SKM-1 treated with dmso at 0.1 percent for 144 hours (cell line): ENCODE measurements at regions not wholly inside any gene's neighbourhood (a gene's known extent, or its start where the extent isn't known, plus 50 kb on each side); places are given as distances from the start of the nearest gene placed in this dataset.

Experiments
- DNase-seq: peaks from one replicate; lab custom pipeline; 2025; ENCODE audit not compliant: unreplicated experiment; lab: John Stamatoyannopoulos, UW

DNA sequence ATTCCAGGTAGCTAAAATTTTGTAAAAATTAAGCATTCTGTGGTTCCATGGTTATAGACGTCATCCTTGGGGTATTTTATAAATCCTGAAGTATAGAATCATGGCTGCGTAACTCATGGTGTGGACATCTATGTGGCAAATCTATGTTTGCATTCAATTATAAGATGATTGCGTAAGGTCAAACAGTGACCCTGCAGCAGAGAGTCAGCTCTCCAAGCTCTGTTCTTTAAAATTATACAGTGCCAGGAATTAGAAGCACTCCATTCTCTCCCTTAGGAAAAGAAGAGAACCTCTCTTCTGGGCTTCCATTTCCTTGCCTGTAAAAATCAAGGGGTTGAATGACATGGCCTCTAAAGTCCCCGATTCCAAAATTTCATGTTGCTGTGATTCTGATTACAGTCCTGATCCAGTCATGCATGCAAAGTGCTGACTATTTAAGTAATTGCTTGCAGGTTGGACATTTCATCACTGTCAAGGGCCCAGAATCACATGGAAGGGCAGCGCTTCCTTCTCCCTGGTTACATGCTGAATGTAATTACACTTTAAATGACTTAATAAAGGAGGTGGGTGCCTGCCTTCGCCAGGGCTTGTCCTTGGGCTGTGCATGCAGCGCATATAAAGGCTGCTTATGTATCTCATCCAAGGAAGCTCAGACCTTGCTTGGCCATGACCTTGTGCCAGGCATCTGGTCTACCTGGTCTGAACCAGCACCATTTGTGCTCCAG, 550.7 kb downstream of the TYW1 start:
- no peak for DNase-seq

DNA sequence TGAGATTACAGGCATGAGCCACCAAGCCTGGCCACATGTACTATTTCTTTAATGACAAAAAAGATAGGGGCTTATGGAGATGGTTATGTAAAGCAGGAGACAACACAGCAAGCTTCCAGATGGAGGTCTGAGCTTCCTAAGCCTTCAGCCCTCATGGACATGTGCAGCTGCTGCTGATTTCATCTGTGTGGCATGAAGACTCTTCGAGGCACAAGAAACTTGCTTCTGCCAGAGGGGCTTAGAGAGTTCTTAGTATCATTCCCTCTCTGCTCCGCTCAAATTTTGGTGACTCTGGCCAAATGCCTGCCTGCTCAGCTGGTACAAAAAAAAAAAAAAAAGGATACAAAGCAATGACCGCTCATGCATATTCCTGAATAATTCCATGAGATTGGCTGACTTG, 552.5 kb downstream of the TYW1 start:
- no peak for DNase-seq

DNA sequence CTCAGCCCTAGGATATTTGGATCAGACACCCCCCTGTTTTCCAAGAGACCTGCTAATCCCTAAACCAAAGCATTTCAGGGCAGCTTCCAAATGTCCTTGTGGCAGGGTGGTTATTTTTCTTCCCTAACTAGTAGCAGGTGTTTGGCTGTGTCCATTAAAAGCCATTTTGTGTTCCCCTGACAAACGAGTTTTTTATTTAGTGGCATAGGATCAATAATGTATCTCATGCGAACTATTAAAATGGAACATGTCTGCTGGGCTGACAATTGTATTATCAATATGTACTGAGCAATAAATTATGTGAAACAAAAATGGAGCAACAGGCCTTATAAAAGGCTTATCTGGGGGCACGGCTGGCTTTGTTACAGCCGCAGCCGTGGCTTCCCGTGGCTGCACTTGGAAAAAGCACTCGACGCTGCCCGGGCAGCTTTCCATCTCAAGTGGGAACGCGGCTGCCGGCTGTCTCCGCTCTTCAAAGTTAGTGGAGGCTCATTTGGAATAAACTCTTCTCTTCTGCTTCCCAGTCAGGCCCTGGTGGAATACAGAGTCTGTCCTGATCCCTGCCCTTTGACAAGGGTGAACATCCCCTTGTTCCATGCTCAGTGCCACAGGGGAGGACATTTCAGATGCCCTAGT, 554.3 kb downstream of the TYW1 start:
- no peak for DNase-seq

DNA sequence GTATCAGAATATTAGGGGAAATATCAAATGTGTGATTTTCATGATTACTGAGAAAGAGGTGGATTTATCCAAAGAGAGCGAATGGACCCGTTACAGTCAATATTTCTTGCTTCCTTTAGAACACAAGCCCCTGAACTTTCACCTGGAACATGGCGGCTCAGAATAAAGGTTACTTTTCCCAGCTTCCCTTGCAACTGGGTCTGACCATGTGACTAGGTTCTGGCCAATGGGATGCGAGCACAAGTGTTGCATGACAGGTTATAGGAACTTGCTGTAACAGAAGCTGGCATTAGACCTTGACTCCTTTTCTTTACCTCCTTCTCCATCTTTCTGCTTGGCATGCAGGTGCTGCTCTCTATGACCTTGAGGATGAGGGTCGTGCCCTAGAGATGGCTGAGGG, 556.1 kb downstream of the TYW1 start:
- DNase-seq: no peak

DNA sequence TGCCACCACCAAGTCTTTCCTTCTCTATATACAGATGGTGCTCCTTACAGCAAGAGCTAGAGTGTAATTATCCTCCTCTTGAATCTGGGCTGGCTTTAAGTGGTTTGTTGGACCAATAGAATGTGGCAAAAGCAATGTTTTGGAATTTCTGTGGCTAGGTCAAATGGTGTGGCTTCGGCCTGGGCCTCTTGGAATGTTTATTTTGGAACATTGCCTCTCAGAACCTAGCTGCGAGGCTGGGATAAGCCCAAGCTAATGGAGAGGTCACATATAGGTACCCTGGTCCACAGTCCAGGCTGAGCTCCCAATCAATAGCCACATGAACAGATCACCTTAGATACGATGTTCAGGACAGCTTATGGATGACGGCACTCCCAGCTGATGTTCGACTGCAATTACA, 556.7 kb downstream of the TYW1 start:
- DNase-seq: no peak

DNA sequence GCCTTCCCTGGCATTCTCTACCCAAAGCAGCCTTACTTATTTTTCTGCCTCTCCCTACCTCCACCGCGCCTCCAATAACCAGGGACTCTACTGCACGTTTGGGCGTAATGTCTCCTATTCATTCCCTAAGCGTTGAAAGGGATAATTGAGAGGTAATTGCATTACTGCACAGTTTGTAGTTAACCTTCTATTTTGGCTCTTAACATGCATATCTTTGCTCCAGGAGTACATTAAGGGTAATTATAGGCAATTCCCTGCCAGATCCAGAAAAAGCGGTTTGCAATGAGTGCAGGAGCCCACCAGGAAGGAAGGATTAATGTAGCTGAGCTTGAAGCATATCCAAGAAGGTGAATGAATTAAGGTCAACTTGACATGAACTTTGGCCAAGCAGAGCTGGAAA, 558.4 kb downstream of the TYW1 start:
- DNase-seq: no peak

DNA sequence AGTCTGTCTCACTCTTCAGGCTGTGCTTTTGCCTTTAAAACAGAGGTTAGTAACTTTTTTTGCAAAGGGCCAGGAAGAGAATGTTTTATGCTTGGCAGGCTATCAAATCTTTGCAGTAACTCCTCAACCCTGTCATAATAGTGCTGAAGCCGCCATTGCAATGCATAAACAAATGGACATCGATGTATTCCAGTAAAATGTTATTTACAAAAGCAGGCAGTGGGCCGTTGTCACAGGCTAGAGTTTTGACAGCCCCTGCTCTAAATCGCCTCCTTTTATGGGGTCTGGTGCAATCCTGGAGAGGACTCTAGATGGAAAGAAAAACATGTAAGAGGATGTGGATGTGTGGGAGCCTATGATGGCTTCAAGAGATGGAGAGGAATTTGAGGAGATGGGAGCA, 568.3 kb downstream of the TYW1 start:
- DNase-seq: no peak

DNA sequence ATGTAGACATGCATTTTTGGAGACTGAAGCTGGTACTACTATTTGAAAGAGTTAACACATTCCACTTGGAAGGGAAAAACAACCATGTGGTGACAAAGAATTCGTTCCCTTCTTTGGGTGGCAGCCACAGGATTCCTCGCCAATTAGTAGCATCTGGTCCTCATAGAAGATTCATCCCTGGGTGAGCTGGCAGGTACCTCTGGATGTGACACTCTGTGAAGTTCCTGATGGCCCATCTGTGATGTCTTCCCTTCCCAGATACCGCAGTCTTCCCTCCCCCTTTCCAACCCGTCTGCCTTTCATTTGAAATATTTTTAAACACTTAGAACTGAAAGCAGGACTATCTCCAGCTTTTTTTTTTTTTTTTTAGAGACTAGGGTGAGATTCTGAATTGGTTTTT, 569.5 kb downstream of the TYW1 start:
- DNase-seq: no peak

DNA sequence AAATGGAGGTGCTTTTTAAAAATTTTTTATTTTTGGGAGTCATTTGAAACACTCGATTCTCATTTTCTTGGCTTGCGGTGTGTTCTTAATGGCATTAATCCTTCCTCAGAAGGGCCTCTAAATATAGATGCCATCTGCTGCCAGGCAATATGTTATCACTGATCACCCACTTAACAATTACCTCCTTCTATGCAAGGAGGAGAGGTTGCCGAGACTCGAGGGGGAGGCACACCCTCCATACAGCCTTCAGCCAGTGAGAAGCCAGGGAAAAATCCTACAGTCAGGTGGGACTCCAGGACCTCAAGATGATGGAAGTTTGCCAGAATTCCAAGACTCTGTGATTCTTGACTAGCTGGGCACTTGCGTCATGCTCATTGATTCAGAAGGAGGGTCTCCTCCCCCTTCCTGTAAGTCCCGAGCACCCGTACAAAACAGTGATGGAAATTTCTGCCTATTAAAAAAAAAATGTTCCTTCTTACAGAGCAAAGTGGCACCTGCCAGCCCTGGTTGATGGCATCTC, 574.5 kb downstream of the TYW1 start:
- DNase-seq: no peak

DNA sequence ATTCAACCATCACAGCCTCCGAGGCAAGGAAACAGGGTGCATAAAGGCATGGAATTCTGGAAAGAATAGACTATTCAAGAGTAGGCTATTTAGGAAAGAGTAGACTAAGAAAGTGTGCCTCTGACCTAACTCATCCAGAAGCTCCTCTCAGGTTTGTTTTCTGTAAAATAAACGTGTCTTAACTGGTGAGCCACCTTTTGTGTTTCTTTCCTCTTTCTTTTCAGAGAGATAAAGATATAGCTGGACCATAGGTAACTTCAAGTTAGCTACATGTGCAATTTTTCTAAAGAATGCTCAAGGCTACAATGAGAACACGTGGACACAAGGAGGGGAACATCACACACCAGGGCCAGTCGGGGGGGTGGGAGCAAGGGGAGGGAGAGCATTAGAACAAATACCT, 577.0 kb downstream of the TYW1 start:
- no peak for DNase-seq

DNA sequence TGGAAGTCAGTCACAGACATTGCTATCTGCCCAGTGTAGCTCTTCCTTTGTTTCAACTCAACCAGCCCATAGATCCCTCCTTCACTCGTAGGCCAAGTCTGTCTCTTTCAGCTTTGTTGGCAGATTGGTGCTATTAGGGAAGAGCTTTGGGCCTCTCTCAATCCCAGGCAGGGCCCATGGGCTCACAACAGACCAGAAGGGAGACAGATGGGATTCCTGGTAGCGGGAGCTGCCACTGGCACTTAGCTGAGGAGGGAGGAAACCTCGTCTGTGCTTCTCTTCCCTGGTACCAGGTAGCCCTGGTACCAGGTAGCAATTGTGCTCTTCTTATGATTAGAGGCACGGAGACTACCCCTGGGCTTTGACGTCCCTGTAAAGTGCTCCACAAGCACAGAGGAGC, 592.0 kb downstream of the TYW1 start:
- no peak for DNase-seq

DNA sequence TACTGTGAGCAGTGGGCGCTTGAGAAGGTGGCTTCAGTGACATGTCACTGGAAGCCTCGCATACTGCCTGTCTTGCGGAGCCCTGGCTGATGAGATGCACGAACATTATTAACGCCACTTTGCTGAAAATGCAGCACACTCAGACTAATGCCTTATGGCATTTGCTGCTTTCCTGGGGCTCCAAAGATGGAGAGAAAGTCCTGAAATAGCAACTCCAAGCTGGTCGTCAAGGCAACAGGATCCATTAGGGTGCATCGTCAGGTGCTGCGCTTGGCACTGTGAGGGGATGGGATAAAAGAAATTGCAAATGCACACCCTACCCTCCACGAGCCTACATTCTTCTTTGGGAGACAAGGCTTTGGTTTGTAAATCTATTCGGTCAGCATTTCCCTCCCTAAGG, 592.5 kb downstream of the TYW1 start:
- no peak for DNase-seq

DNA sequence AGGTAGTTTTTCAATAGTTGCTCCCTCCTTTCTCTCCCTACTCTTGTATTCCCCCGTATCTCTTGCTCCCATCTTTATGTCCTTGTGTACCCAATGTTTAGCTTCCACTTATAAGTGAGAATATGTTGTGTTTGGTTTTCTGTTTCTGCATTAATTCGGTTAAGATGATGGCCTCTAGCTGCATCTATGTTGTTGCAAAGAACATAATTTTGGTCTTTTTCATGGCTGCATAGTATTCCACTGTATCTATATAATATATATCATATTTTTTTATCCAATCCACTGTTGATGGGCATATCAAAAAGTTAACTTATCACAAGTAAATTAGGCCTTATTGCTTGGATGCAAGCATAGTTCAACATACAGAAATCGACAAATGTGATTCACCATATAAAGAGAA, 594.0 kb downstream of the TYW1 start:
- no peak for DNase-seq

DNA sequence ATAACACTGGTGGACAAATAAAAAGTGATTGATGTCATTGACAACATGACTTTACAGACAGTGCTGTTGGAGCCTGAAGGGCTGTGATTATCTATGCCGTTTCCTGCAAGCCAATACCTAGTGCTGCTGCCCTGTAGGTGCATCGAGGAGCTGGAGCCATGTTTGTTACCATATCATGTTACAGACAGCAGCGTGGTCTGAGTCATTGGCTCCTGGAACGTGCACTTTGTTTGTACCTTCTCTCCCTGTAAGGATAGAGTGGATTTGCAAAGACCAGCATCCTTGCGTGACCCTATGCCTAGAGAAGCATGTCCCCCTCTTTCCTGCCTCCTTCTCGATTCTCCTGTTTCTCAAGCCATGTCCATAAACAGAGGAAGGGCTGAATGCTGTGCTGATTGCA, 597.2 kb downstream of the TYW1 start:
- no peak for DNase-seq

DNA sequence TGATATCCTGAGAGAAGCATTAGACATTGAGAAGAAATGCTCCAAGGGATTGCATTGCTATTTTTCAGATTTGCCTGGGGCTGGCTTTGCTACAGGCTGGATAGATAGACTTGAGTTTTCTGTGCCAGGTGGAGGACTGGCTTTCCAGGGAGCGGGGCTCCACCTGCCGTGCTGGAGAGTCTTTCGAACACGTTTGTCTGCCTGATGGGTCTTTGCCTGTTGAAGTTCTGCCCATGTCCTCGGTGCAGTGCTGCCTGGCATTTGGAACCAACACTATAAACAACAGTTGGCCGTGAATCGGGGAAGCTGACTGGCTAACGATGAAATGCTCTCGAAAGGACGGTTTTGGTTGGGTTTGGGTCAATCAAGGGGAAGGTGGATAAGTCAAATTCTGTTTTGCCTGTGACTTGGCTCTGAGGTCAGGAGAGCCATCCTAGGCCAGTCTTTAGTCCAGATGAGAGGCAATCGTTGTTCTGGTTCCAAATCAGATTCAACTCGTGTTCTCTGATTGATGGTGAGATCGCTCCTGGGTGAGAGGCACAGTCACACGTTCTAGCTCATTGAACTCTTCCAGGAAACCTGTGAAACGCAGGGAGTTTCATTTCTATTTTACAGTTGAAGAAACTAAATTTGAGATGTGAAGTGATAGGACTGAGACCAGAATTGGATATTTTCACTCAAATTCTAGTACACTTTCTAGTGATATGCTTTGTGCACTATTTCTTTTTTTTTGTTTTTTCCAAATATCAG, 599.0 kb downstream of the TYW1 start:
- no peak for DNase-seq

DNA sequence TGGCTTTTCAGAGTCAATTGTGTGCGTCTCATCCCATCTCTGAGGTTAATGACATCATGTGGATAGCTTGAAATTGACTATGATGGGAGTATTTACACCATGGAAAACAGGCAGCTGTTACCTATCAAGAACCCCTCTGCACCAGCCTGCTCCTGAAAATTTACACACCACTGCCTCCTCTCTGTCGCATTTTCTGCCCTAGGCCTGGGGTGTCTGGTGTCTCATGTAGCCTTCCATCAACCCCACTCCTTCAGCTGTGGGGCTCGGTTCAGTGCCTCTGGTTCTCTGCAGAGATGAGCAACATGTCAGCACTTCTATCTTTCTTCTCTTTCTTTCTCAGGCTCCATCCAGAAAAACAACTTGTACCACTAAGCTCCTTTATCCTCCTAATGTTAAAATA, 600.5 kb downstream of the TYW1 start:
- no peak for DNase-seq

DNA sequence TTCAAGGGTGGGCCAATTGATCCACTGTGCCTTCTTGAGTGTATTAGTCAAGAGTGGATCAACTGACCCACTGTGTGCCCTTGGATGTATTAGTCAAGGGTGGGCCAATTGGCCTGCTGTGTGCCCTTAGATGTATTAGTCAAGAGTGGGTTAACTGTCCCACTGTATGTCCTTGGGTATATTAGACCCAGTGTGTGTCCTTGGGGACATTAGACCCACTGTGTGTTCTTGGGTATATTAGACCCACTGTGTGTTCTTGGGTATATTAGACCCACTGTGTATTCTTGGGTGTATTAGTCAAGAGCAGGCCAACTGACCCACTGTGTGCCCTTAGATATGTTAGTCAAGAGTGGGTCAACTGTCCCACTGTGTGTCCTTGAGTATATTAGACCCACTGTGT, 601.8 kb downstream of the TYW1 start:
- no peak for DNase-seq

DNA sequence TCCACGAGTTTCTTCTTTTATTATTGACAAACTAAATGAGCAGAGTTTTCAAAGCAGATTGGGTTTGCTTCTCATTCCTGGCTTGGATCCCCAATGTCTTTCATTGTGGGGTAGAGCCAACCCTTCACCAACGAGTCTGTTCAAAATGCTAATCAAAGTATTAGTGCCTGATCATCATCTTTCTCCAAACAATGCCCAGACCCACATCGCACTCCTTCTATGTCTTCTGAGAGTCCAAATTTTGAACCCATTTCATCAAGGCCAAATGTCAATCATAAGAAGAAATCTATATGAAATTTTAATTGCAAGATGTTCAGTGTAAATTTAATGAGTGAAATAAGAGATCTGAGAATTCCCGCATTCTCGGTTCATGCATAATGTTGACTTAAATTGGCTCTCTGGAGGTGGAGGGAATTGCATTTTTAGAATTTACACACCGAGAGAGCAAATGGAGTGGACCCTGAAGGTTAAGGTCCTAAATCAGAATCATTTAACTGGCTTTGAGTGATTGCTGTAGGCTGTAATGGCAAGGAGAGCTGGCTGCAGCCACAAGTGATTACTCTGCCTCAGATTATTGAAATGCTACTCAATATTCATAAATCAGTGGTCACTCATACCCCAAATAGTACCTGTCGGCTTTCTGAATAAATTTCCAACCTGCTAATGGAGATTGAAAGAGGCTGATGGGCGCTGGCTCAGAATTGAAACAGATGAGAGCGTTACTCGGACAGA, 602.9 kb downstream of the TYW1 start:
- DNase-seq: no peak

DNA sequence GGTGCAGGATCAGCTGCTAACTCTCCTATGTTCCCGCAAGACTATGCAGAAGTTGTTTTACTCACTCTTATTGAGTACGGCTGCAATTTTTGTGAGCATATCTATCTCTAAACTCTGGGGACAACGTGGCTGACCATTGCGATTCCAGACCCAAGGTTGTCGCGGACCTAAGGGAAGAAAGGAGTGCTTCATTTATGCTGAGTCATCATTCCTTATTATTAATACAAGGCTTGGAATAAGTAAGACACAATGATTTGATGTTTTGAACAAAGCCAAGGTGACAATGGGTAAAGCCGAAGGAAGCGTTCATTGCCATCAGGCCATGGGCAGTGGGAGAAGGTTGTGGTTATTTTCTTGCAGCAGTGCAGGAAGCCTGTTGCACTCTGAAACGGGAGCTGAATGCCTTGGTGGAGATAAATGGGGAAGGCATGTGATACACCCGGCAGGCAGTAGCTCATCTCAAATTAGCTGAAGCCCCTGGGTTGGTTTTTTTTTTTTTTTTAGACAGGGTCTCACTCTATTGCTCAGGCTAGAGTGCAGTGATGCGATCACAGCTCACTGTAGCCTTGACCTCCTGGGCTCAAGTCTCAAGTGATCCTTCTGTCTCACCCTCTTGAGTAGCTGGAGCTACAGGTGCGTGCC, 605.7 kb downstream of the TYW1 start:
- no peak for DNase-seq

DNA sequence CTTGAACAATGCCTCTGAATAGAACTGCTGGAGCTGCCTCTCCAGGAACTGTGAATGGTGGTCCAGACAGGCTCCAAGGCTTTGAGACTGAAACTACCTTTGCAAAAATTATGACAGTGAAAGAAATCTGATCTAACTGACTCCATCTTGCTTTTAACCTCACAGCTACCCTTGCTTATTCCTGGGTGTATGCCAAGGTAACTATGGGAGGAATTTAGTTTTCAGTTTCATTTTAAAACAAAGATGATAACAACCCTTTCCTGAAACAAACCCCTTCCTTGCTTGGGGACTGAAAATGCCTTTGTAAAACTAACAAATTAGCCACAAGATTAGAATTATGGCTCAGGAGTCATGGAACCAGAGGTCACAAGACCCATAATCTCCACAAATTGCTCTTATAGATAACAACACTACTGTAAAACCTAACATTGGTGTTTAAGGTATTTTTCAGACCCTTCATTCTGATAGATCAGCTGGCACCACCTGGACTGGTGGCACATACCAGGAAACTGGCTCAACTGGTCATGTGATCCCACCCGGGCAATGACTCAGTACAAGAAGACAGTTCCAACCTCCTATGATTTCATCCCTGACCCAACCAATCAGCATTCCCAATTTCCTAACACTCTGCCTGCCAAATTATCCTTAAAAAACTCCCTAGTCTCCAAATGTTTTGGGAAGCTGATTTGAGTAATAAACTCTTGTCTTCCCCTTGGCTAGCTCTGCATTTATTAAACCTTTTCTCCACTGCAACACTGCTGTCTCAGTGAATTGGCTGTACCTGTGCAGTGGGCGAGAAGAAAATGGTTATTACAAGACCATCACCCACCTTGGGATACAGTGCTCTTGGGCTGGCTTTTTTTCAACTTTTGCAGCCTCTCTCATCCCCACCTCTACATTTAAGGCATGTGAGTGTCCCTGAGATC, 608.1 kb downstream of the TYW1 start:
- no peak for DNase-seq
